ENCODE measurements at regions not wholly inside any gene's neighbourhood (a gene's known extent, or its start where the extent isn't known, plus 50 kb on each side); places are given as distances from the start of the nearest gene placed in this dataset.

GRCh38 chr6:92753956-92754355, 665.4 kb downstream of the EPHA7 start:
- no peak for DNase-seq (ENCODE audit: low spot score in 2 of 2, unreplicated experiment in 2 of 2)
- Mint-ChIP-seq H3K4me1 (peaks cover 2% of the 10 kb centered on the region), H3K36me3 (peaks cover 9% of the 10 kb centered on the region), H3K4me3 (no peak overlapping the region), H3K9me3 (peaks cover 40% of the 10 kb centered on the region), H3K27me3 (ENCODE audit: low read depth) (no peaks in the 10 kb centered on the region), H3K27ac (no peak overlapping the region)
- TF ChIP-seq, protein P1, sequence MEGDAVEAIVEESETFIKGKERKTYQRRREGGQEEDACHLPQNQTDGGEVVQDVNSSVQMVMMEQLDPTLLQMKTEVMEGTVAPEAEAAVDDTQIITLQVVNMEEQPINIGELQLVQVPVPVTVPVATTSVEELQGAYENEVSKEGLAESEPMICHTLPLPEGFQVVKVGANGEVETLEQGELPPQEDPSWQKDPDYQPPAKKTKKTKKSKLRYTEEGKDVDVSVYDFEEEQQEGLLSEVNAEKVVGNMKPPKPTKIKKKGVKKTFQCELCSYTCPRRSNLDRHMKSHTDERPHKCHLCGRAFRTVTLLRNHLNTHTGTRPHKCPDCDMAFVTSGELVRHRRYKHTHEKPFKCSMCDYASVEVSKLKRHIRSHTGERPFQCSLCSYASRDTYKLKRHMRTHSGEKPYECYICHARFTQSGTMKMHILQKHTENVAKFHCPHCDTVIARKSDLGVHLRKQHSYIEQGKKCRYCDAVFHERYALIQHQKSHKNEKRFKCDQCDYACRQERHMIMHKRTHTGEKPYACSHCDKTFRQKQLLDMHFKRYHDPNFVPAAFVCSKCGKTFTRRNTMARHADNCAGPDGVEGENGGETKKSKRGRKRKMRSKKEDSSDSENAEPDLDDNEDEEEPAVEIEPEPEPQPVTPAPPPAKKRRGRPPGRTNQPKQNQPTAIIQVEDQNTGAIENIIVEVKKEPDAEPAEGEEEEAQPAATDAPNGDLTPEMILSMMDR (IDR thresholded peaks at IDR 0.05; ENCODE audit: unreplicated experiment): no peak

DNA sequence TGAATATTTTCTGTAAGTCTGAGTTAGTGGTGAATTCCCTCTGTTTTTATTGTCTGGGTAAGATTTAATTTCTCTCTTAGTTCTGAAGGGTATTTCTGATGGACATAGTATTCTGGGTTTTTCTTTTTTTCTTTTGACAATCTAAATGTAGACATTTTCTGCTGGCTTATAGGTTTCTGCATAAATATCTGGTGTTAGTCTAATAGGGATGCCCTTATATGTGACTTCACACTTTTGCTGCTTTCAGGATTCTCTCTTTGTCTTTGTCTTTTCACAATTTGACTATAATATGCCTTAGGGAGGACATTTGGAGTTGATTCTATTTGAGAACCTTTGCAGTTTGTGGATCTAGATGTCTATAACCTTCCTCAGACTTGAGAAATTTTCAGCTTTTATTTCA, 667.2 kb downstream of the EPHA7 start:
- Mint-ChIP-seq H3K4me3 (no peak overlapping the region), H3K27me3 (ENCODE audit: low read depth) (no peaks in the 10 kb centered on the region), H3K9me3 (peaks cover 46% of the 10 kb centered on the region), H3K27ac (no peak overlapping the region), H3K36me3 (peaks cover 9% of the 10 kb centered on the region), H3K4me1 (no peaks in the 10 kb centered on the region)
- TF ChIP-seq, protein P1 (IDR thresholded peaks at IDR 0.05; ENCODE audit: unreplicated experiment): no peak
- DNase-seq (ENCODE audit: low spot score in 2 of 2, unreplicated experiment in 2 of 2): no peak

DNA sequence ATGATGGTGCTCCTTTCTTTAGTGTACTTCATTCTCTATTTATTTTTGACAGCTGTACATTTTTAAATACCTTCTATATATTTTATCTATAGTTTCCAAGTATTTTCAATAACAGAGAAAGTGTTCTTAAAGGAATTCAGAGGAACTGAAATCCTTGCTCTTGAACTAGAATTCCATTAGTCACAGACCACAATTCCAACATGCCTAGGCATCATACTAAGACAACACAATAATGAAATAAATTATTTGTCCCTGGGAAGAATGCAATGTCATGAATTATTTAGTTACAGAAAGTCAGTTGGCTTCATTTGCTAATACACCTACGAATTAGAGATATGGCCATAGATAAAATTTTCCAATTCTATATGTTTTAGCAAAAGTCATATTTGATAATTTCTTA, 671.2 kb downstream of the EPHA7 start:
- TF ChIP-seq, protein P1 (IDR thresholded peaks at IDR 0.05; ENCODE audit: unreplicated experiment): no peak
- no peak overlapping the region for H3K4me3 Mint-ChIP-seq
- H3K9me3 Mint-ChIP-seq: peaks cover 41% of the 10 kb centered on the region
- peaks cover 9% of the 10 kb centered on the region for H3K36me3 Mint-ChIP-seq
- H3K27me3 Mint-ChIP-seq (ENCODE audit: low read depth): no peaks in the 10 kb centered on the region
- no peak overlapping the region for H3K27ac Mint-ChIP-seq
- no peaks in the 10 kb centered on the region for H3K4me1 Mint-ChIP-seq
- DNase-seq (ENCODE audit: low spot score in 2 of 2, unreplicated experiment in 2 of 2): no peak

DNA sequence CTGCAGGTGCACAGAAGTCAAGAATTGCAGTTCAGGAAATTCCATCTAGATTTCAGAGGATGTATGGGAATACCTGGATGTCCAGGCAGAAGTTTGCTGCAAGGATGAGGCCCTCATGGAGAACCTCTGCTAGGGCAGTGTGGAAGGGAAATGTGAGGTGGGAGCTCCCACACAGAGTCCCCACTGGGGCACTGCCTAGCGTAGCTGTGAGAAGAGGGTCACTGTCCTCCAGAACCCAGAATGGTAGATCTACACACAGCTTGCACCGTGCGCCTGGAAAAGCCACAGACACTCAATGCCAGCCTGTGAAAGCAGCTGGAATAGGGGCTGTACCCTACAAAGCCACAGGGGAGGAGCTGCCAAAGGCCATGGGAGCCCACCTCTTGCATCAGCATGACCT, 681.4 kb downstream of the EPHA7 start:
- H3K4me3 Mint-ChIP-seq: no peak overlapping the region
- no peak for DNase-seq (ENCODE audit: low spot score in 2 of 2, unreplicated experiment in 2 of 2)
- TF ChIP-seq, protein P1 (IDR thresholded peaks at IDR 0.05; ENCODE audit: unreplicated experiment): no peak
- H3K9me3 Mint-ChIP-seq: peaks cover 21% of the 10 kb centered on the region
- peaks cover 3% of the 10 kb centered on the region for H3K36me3 Mint-ChIP-seq
- no peaks in the 10 kb centered on the region for H3K4me1 Mint-ChIP-seq
- no peak overlapping the region for H3K27ac Mint-ChIP-seq
- no peaks in the 10 kb centered on the region for H3K27me3 Mint-ChIP-seq (ENCODE audit: low read depth)

DNA sequence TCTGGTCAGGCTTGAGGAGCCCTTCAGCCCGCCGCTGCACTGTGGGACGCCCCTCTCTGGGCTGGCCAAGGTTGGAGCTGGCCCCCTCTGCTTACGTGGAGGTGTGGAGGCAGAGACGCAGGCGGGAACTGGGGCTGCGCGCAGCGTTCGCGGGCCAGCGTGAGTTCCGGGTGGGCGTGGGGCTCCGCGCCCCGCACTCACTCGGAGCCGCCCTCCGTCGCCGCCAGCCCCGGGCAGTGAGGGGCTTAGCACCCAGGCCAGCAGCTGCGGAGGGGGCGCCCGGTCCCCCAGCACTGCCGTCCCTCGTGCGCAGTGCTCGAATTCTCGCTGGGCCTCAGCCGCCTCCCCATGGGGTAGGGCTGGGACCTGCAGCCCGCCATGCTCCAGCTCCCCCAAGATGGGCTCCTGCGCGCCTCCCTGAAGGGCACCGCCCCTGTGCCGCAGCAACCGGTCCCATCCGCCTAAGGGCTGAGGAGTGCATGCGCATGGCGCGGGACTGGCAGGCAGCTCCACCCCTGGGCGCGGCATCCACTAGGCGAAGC, 695.9 kb downstream of the EPHA7 start:
- Mint-ChIP-seq H3K4me3 (no peak overlapping the region), H3K4me1 (peaks cover 3% of the 10 kb centered on the region), H3K9me3 (peaks cover 8% of the 10 kb centered on the region), H3K27me3 (ENCODE audit: low read depth) (no peaks in the 10 kb centered on the region), H3K36me3 (no peaks in the 10 kb centered on the region), H3K27ac (no peak overlapping the region)
- DNase-seq (ENCODE audit: low spot score in 2 of 2, unreplicated experiment in 2 of 2): no peak
- TF ChIP-seq, protein P1 (IDR thresholded peaks at IDR 0.05; ENCODE audit: unreplicated experiment): no peak

GRCh38 chr6:92719773-92720172, 699.6 kb downstream of the EPHA7 start:
- Mint-ChIP-seq H3K4me3 (no peak overlapping the region), H3K27me3 (ENCODE audit: low read depth) (no peaks in the 10 kb centered on the region), H3K9me3 (peaks cover 8% of the 10 kb centered on the region), H3K36me3 (no peaks in the 10 kb centered on the region), H3K4me1 (no peaks in the 10 kb centered on the region), H3K27ac (no peak overlapping the region)
- TF ChIP-seq, protein P1 (IDR thresholded peaks at IDR 0.05; ENCODE audit: unreplicated experiment): no peak
- no peak for DNase-seq (ENCODE audit: low spot score in 2 of 2, unreplicated experiment in 2 of 2)
